MM.1S (cell line): ENCODE measurements at regions not wholly inside any gene's neighbourhood (a gene's known extent, or its start where the extent isn't known, plus 50 kb on each side); places are given as distances from the start of the nearest gene placed in this dataset.

ENCODE experiments used
- EZH2phosphoT487 ChIP-seq: fragments of 300-600 bp; sonication (generic); IDR thresholded peaks from 2 replicates; pipeline ENCODE4 v1.6.1; 2018; ENCODE audit warnings: antibody characterized with exemption, low read length
- TF ChIP-seq, protein P1 (sequence below): fragments of 300-600 bp; sonication (generic); IDR thresholded peaks from 2 replicates; pipeline ENCODE4 v1.5.1; 2016; ENCODE audit warnings: antibody characterized with exemption, low read length, mixed read lengths

DNA sequence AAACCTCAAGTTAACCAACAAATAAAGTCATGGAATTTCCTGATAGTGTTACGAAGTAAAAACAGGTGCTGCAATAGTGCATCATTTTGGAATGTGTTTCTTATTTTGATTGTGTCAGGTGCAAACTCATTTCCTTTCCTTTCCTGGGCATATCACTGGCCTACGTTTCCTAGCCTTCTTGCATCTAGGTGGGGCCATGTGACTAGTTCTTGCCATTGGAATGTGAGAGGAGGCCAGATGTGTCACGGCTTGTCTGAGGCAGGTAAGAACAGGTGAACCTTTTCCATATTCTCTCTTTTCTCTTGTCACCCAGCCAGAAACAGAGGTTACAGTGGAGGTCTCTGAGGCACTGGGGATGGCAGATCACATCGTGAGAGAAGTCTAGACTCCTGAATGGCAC, 868.0 kb downstream of the RPA4 start:
- TF ChIP-seq, protein P1, sequence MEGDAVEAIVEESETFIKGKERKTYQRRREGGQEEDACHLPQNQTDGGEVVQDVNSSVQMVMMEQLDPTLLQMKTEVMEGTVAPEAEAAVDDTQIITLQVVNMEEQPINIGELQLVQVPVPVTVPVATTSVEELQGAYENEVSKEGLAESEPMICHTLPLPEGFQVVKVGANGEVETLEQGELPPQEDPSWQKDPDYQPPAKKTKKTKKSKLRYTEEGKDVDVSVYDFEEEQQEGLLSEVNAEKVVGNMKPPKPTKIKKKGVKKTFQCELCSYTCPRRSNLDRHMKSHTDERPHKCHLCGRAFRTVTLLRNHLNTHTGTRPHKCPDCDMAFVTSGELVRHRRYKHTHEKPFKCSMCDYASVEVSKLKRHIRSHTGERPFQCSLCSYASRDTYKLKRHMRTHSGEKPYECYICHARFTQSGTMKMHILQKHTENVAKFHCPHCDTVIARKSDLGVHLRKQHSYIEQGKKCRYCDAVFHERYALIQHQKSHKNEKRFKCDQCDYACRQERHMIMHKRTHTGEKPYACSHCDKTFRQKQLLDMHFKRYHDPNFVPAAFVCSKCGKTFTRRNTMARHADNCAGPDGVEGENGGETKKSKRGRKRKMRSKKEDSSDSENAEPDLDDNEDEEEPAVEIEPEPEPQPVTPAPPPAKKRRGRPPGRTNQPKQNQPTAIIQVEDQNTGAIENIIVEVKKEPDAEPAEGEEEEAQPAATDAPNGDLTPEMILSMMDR, result no peak
- no peak for TF ChIP-seq EZH2phosphoT487
